PFSK-1 (cell line): ENCODE measurements at regions not wholly inside any gene's neighbourhood (a gene's known extent, or its start where the extent isn't known, plus 50 kb on each side); places are given as distances from the start of the nearest gene placed in this dataset.

Experiments
- FOXP2 ChIP-seq: optimal IDR thresholded peaks from 2 replicates; pipeline ENCODE3; 2011; ENCODE audit warnings: borderline replicate concordance, control low read depth, inconsistent platforms; ENCODE audit not compliant: insufficient read depth; ENCODE audit errors: extremely low read length, extremely low read depth
- POLR2AphosphoS5 ChIP-seq: IDR thresholded peaks from 2 replicates; pipeline ENCODE4 v1.6.1; 2012; ENCODE audit warnings: low read depth, mild to moderate bottlenecking, control low read depth, low read length, moderate library complexity
- REST ChIP-seq, 2 experiments: IDR thresholded peaks; 2 replicates each; pipeline versions ENCODE4 v1.6.1 to v1.8.0; 2011 to 2012; ENCODE audit warnings: low read depth in 2 of 2, low read length in 2 of 2, control low read depth in 1 of 2, inconsistent platforms in 1 of 2, mild to moderate bottlenecking in 1 of 2, moderate library complexity in 1 of 2; ENCODE audit not compliant: insufficient read depth in 1 of 2
- SIN3A ChIP-seq: IDR thresholded peaks from 2 replicates; pipeline ENCODE4 v1.6.1; 2012; ENCODE audit warnings: mild to moderate bottlenecking, low read length, moderate library complexity, borderline replicate concordance; ENCODE audit not compliant: insufficient read depth
- TAF1 ChIP-seq: IDR thresholded peaks from 2 replicates; pipeline ENCODE4 v1.6.1; 2012; ENCODE audit warnings: low read length, control low read depth, borderline replicate concordance; ENCODE audit not compliant: insufficient read depth

- TF ChIP-seq REST (IDR thresholded peaks at IDR 0.05; ENCODE audit: insufficient read depth in 1 of 2, low read depth in 2 of 2, low read length in 2 of 2) (no peak; a peak in 1 of 4 replicates), TAF1 (no peak), POLR2AphosphoS5 (no peak), FOXP2 (no peak), SIN3A (no peak)
Observed at GRCh38 chr12:67430708-67431335, 161.7 kb downstream of the CAND1 start.

GRCh38 chr12:67431411-67432020 lies 162.4 kb downstream of the CAND1 start:
- no peak for TF ChIP-seq TAF1
- TF ChIP-seq FOXP2: no peak
- TF ChIP-seq REST (IDR thresholded peaks at IDR 0.05; ENCODE audit: insufficient read depth in 1 of 2, low read depth in 2 of 2, low read length in 2 of 2): no peak
- no peak for TF ChIP-seq POLR2AphosphoS5
- TF ChIP-seq SIN3A: no peak

- TF ChIP-seq FOXP2 (no peak), POLR2AphosphoS5 (no peak), SIN3A (no peak), TAF1 (no peak), REST (IDR thresholded peaks at IDR 0.05; ENCODE audit: insufficient read depth in 1 of 2, low read depth in 2 of 2, low read length in 2 of 2) (no peak)
Observed at GRCh38 chr12:67433385-67434175, 164.4 kb downstream of the CAND1 start.

GRCh38 chr12:67434671-67435370 lies 165.7 kb downstream of the CAND1 start:
- TF ChIP-seq FOXP2: no peak
- TF ChIP-seq TAF1: no peak
- TF ChIP-seq REST (IDR thresholded peaks at IDR 0.05; ENCODE audit: insufficient read depth in 1 of 2, low read depth in 2 of 2, low read length in 2 of 2): peak in 1 of 2 experiments; percentile 40; a peak in 1 of 4 replicates
